ENCODE measurements at regions not wholly inside any gene's neighbourhood (a gene's known extent, or its start where the extent isn't known, plus 50 kb on each side); places are given as distances from the start of the nearest gene placed in this dataset.

DNA sequence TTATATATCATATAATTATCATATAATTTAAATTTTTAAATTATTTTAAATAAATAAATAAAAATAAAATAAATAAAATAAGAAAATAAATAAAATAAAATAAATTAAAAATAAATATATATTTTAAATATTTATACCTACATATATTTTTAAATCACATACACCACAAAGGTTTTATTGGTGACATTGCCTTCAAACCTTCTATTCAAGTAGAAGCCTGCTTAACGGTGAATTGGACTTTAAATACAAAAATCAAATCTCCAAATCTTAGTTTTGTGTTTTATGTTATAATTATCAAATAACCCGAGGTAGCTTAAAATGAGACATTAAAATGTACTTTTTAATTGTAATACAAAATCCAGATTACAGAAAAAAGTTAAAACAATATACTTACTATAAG lies 1137.8 kb downstream of the HACE1 start:
- TF ChIP-seq SUZ12 (IDR thresholded peaks at IDR 0.05; ENCODE audit: extremely low read depth, insufficient read depth, insufficient read length) (no peak), YY1 (IDR thresholded peaks at IDR 0.05; ENCODE audit: insufficient read depth, insufficient read length) (no peak)
